ENCODE measurements at regions not wholly inside any gene's neighbourhood (a gene's known extent, or its start where the extent isn't known, plus 50 kb on each side); places are given as distances from the start of the nearest gene placed in this dataset.
"Not testable (repeated sequence)": the region's sequence is repeated elsewhere in the genome, so short reads cannot be mapped to it uniquely, and the experiment has no call there.

DNA sequence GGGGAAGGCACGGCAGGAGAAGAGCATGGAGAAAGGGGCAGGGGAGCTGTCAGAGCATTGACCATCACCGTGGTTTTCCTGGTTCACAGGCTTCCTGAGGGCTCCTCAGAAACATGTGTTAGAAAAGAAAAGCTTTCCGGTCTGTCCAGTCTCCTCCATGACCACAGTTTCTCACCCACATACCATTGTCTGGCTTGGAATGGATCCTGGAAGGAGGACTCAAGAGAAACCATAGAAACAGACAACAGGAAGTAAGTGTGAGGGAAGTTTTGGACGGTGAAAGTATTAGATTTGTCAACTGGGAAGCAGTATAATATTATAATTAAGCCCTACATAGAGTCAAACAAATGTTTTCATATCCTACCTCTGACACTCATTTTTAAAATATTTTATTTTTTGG is 52.7 kb upstream of the NOTCH2NLA start:
- TF ChIP-seq, protein P1, sequence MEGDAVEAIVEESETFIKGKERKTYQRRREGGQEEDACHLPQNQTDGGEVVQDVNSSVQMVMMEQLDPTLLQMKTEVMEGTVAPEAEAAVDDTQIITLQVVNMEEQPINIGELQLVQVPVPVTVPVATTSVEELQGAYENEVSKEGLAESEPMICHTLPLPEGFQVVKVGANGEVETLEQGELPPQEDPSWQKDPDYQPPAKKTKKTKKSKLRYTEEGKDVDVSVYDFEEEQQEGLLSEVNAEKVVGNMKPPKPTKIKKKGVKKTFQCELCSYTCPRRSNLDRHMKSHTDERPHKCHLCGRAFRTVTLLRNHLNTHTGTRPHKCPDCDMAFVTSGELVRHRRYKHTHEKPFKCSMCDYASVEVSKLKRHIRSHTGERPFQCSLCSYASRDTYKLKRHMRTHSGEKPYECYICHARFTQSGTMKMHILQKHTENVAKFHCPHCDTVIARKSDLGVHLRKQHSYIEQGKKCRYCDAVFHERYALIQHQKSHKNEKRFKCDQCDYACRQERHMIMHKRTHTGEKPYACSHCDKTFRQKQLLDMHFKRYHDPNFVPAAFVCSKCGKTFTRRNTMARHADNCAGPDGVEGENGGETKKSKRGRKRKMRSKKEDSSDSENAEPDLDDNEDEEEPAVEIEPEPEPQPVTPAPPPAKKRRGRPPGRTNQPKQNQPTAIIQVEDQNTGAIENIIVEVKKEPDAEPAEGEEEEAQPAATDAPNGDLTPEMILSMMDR (IDR thresholded peaks at IDR 0.05): not testable (repeated sequence)
- TF ChIP-seq POLR2A (IDR thresholded peaks at IDR 0.05): not testable (repeated sequence)

Measured in breast epithelium (tissue), 3 donors.